Skeletal muscle satellite cell (primary cell): ENCODE measurements at regions not wholly inside any gene's neighbourhood (a gene's known extent, or its start where the extent isn't known, plus 50 kb on each side); places are given as distances from the start of the nearest gene placed in this dataset.
"Not testable (repeated sequence)": the region's sequence is repeated elsewhere in the genome, so short reads cannot be mapped to it uniquely, and the experiment has no call there.

Experiments
- H3K27me3 ChIP-seq: 2 replicates; pipeline ENCODE4 v1.7.0; 2013; ENCODE audit warnings: low read length; ENCODE audit not compliant: control insufficient read depth, insufficient read depth
- H3K36me3 ChIP-seq: 2 replicates; pipeline ENCODE4 v1.7.0; 2013; ENCODE audit warnings: mild to moderate bottlenecking, control low read depth, low read length; ENCODE audit not compliant: insufficient read depth
- H3K4me1 ChIP-seq: 2 replicates; pipeline ENCODE4 v1.7.0; 2013; ENCODE audit warnings: low read length; ENCODE audit not compliant: control insufficient read depth, insufficient read depth
- H3K4me2 ChIP-seq: 2 replicates; pipeline ENCODE4 v1.7.0; 2013; ENCODE audit warnings: mild to moderate bottlenecking, low read length
- H3K4me3 ChIP-seq: 2 replicates; pipeline ENCODE4 v1.7.0; 2013; ENCODE audit warnings: low read length
- H3K9ac ChIP-seq: 2 replicates; pipeline ENCODE4 v1.7.0; 2013; ENCODE audit warnings: mild to moderate bottlenecking, low read depth, low read length, moderate library complexity
- H3K9me3 ChIP-seq: replicated peaks from 2 replicates; pipeline ENCODE4 v1.7.0; 2013; ENCODE audit warnings: mild to moderate bottlenecking, control low read depth, low read length

GRCh38 chr2:195257979-195258378 lies 399.0 kb upstream of the SLC39A10 start:
- no peak overlapping the region for H3K4me2 ChIP-seq
- no peaks in the 10 kb centered on the region for H3K4me1 ChIP-seq
- H3K27me3 ChIP-seq: no peaks in the 10 kb centered on the region
- no peaks in the 10 kb centered on the region for H3K9me3 ChIP-seq
- H3K4me3 ChIP-seq: no peak overlapping the region
- H3K36me3 ChIP-seq: no peaks in the 10 kb centered on the region
- H3K9ac ChIP-seq: no peak overlapping the region

- Histone ChIP-seq H3K4me2 (no peak overlapping the region), H3K9ac (no peak overlapping the region), H3K4me3 (no peak overlapping the region), H3K4me1 (no peaks in the 10 kb centered on the region), H3K9me3 (no peaks in the 10 kb centered on the region), H3K27me3 (no peaks in the 10 kb centered on the region), H3K36me3 (no peaks in the 10 kb centered on the region)
Measured at GRCh38 chr2:195252018-195252417, 405.0 kb upstream of the SLC39A10 start.

GRCh38 chr2:195251214-195251613 lies 405.8 kb upstream of the SLC39A10 start:
- Histone ChIP-seq H3K4me2 (no peak overlapping the region), H3K4me3 (no peak overlapping the region), H3K9ac (no peak overlapping the region), H3K4me1 (no peaks in the 10 kb centered on the region), H3K27me3 (no peaks in the 10 kb centered on the region), H3K9me3 (no peaks in the 10 kb centered on the region), H3K36me3 (no peaks in the 10 kb centered on the region)

- Histone ChIP-seq H3K9ac (no peak overlapping the region), H3K4me1 (no peaks in the 10 kb centered on the region), H3K9me3 (no peaks in the 10 kb centered on the region), H3K4me2 (no peak overlapping the region), H3K27me3 (no peaks in the 10 kb centered on the region), H3K36me3 (no peaks in the 10 kb centered on the region), H3K4me3 (no peak overlapping the region)
Measured at GRCh38 chr2:195238826-195239225, 418.2 kb upstream of the SLC39A10 start.

GRCh38 chr2:195238379-195238778 lies 418.6 kb upstream of the SLC39A10 start:
- Histone ChIP-seq H3K4me2 (peak overlapping the region; percentile 50), H3K9me3 (no peaks in the 10 kb centered on the region), H3K36me3 (no peaks in the 10 kb centered on the region), H3K27me3 (no peaks in the 10 kb centered on the region), H3K4me1 (no peaks in the 10 kb centered on the region), H3K4me3 (peak overlapping the region; percentile 4), H3K9ac (no peak overlapping the region)

GRCh38 chr2:195228547-195228946 lies 428.5 kb upstream of the SLC39A10 start:
- H3K4me2 ChIP-seq, H3K27me3 ChIP-seq, H3K4me1 ChIP-seq, H3K9me3 ChIP-seq, H3K36me3 ChIP-seq, H3K9ac ChIP-seq, H3K4me3 ChIP-seq: not testable (repeated sequence)

GRCh38 chr2:195214072-195214471 lies 443.0 kb upstream of the SLC39A10 start:
- H3K36me3 ChIP-seq: no peaks in the 10 kb centered on the region
- H3K4me2 ChIP-seq: no peak overlapping the region
- no peak overlapping the region for H3K9ac ChIP-seq
- H3K4me3 ChIP-seq: no peak overlapping the region
- H3K27me3 ChIP-seq: no peaks in the 10 kb centered on the region
- peaks cover 4% of the 10 kb centered on the region for H3K4me1 ChIP-seq
- no peaks in the 10 kb centered on the region for H3K9me3 ChIP-seq

GRCh38 chr2:195212586-195212985 lies 444.4 kb upstream of the SLC39A10 start:
- Histone ChIP-seq H3K36me3 (no peaks in the 10 kb centered on the region), H3K4me2 (peak overlapping the region; percentile 52), H3K9ac (peak overlapping the region; percentile 15), H3K27me3 (no peaks in the 10 kb centered on the region), H3K4me3 (peak overlapping the region; percentile 29), H3K9me3 (no peaks in the 10 kb centered on the region), H3K4me1 (peaks cover 4% of the 10 kb centered on the region)

- H3K4me1 ChIP-seq: peaks cover 5% of the 10 kb centered on the region
- no peaks in the 10 kb centered on the region for H3K9me3 ChIP-seq
- no peak overlapping the region for H3K4me3 ChIP-seq
- H3K4me2 ChIP-seq: no peak overlapping the region
- H3K9ac ChIP-seq: no peak overlapping the region
- no peaks in the 10 kb centered on the region for H3K27me3 ChIP-seq
- H3K36me3 ChIP-seq: no peaks in the 10 kb centered on the region
Measured at GRCh38 chr2:195202163-195202845, 454.7 kb upstream of the SLC39A10 start.

- Histone ChIP-seq H3K27me3 (no peaks in the 10 kb centered on the region), H3K4me1 (peaks cover 5% of the 10 kb centered on the region), H3K4me2 (no peak overlapping the region), H3K36me3 (no peaks in the 10 kb centered on the region), H3K9ac (no peak overlapping the region), H3K4me3 (no peak overlapping the region), H3K9me3 (no peaks in the 10 kb centered on the region)
Measured at GRCh38 chr2:195199864-195200263, 457.2 kb upstream of the SLC39A10 start.

GRCh38 chr2:195181059-195181705 lies 475.8 kb upstream of the SLC39A10 start:
- H3K27me3 ChIP-seq: no peaks in the 10 kb centered on the region
- peaks cover 6% of the 10 kb centered on the region for H3K4me1 ChIP-seq

GRCh38 chr2:195168369-195168768 lies 488.7 kb upstream of the SLC39A10 start:
- Histone ChIP-seq H3K4me3 (no peak overlapping the region), H3K4me1 (no peaks in the 10 kb centered on the region), H3K36me3 (no peaks in the 10 kb centered on the region), H3K9me3 (no peaks in the 10 kb centered on the region), H3K9ac (no peak overlapping the region), H3K4me2 (no peak overlapping the region), H3K27me3 (no peaks in the 10 kb centered on the region)

More at GRCh38 chr2:195181059-195181705, 475.8 kb upstream of the SLC39A10 start:
- Histone ChIP-seq H3K9ac (no peak overlapping the region), H3K36me3 (no peaks in the 10 kb centered on the region), H3K9me3 (no peaks in the 10 kb centered on the region), H3K4me2 (no peak overlapping the region), H3K4me3 (no peak overlapping the region)
